HepG2 (cell line): ENCODE measurements at regions not wholly inside any gene's neighbourhood (a gene's known extent, or its start where the extent isn't known, plus 50 kb on each side); places are given as distances from the start of the nearest gene placed in this dataset.

ENCODE experiments used
- CREB1 ChIP-seq, 2 experiments: fragments of 450-650 bp in 1 of 2; IDR thresholded peaks; 2 replicates each; pipeline ENCODE4 v1.6.1; 2016 to 2017; ENCODE audit warnings: control low read depth in 1 of 2, mild to moderate bottlenecking in 1 of 2, missing compliant biosample characterization in 1 of 2, missing genetic modification characterization in 1 of 2
- KLF11 ChIP-seq: IDR thresholded peaks from 2 replicates; pipeline ENCODE4 v1.6.1; 2016; ENCODE audit warnings: missing compliant biosample characterization
- NR2F6 ChIP-seq, 2 experiments: IDR thresholded peaks; 2 replicates each; pipeline ENCODE4 v1.6.1; 2016; ENCODE audit warnings: antibody characterized with exemption in 1 of 2, mild to moderate bottlenecking in 1 of 2
- PCBP2 ChIP-seq: fragments of 200-400 bp; formaldehyde crosslinking; optimal IDR thresholded peaks from 2 replicates; pipeline ENCODE3; 2018; ENCODE audit warnings: low read length, low read depth; ENCODE audit not compliant: poor library complexity, severe bottlenecking
- POLR2AphosphoS2 ChIP-seq: IDR thresholded peaks from 2 replicates; pipeline ENCODE4 v1.6.1; 2011; ENCODE audit warnings: low read depth, low read length, improper control_type of control experiment
- SOX6 ChIP-seq, 2 experiments: fragments of 450-650 bp in 1 of 2; sonication (generic) in 1 of 2; formaldehyde crosslinking in 1 of 2; IDR thresholded peaks; 2 replicates each; pipeline versions ENCODE4 v1.4.0 to v1.6.1; 2017 to 2020; ENCODE audit warnings: antibody characterized with exemption in 1 of 2, mild to moderate bottlenecking in 1 of 2, missing genetic modification reagents in 1 of 2
- TBP ChIP-seq: sonication (generic); formaldehyde crosslinking; IDR thresholded peaks from 2 replicates; pipeline ENCODE4 v1.5.0; 2020; ENCODE audit warnings: missing genetic modification reagents
- ZC3H13 ChIP-seq: sonication (generic); formaldehyde crosslinking; IDR thresholded peaks from 2 replicates; pipeline ENCODE4 v1.8.1; 2023; ENCODE audit warnings: mild to moderate bottlenecking, missing genetic modification reagents, moderate library complexity
- ZFAT ChIP-seq: sonication (generic); formaldehyde crosslinking; conservative IDR thresholded peaks from 2 replicates; pipeline ENCODE4 v1.8.1; 2023; ENCODE audit warnings: missing genetic modification reagents, inconsistent platforms
- ZNF3 ChIP-seq: IDR thresholded peaks from 2 replicates; pipeline ENCODE4 v1.7.0; 2017; ENCODE audit warnings: inconsistent platforms
- ZNF747 ChIP-seq: sonication (generic); formaldehyde crosslinking; IDR thresholded peaks from 2 replicates; pipeline ENCODE4 v1.8.1; 2023; ENCODE audit warnings: missing genetic modification reagents, mild to moderate bottlenecking, borderline replicate concordance
- ZNF775 ChIP-seq: sonication (generic); formaldehyde crosslinking; IDR thresholded peaks from 2 replicates; pipeline ENCODE4 v1.4.0; 2020; ENCODE audit warnings: missing genetic modification reagents, mild to moderate bottlenecking, moderate library complexity, borderline replicate concordance
- ZSCAN20 ChIP-seq: sonication (generic); formaldehyde crosslinking; IDR thresholded peaks from 2 replicates; pipeline ENCODE4 v1.4.0; 2020; ENCODE audit warnings: missing genetic modification reagents, mild to moderate bottlenecking, borderline replicate concordance
- TF ChIP-seq, protein P1 (sequence below): sonication (generic); formaldehyde crosslinking; IDR thresholded peaks from 2 replicates; pipeline ENCODE4 v1.4.0; 2020; ENCODE audit warnings: missing genetic modification reagents
- TF ChIP-seq, protein P2 (sequence below): conservative IDR thresholded peaks from 2 replicates; pipeline ENCODE4 v1.6.1; 2018; ENCODE audit warnings: missing genetic modification reagents
- TF ChIP-seq, protein P3 (sequence below): sonication (generic); formaldehyde crosslinking; IDR thresholded peaks from 2 replicates; pipeline ENCODE4 v1.5.0; 2020; ENCODE audit warnings: missing genetic modification reagents, mild to moderate bottlenecking, borderline replicate concordance
- TF ChIP-seq, protein P4 (sequence below): sonication (generic); formaldehyde crosslinking; IDR thresholded peaks from 2 replicates; pipeline ENCODE4 v1.9.0; 2022; ENCODE audit warnings: missing genetic modification reagents, mild to moderate bottlenecking, borderline replicate concordance
- TF ChIP-seq, protein P5 (sequence below): sonication (generic); formaldehyde crosslinking; IDR thresholded peaks from 2 replicates; pipeline ENCODE4 v1.5.1; 2020; ENCODE audit warnings: mild to moderate bottlenecking, missing genetic modification reagents, borderline replicate concordance
- TF ChIP-seq, protein P6 (sequence below): sonication (generic); formaldehyde crosslinking; IDR thresholded peaks from 2 replicates; pipeline ENCODE4 v1.5.0; 2020; ENCODE audit warnings: missing genetic modification reagents, mild to moderate bottlenecking, borderline replicate concordance

DNA sequence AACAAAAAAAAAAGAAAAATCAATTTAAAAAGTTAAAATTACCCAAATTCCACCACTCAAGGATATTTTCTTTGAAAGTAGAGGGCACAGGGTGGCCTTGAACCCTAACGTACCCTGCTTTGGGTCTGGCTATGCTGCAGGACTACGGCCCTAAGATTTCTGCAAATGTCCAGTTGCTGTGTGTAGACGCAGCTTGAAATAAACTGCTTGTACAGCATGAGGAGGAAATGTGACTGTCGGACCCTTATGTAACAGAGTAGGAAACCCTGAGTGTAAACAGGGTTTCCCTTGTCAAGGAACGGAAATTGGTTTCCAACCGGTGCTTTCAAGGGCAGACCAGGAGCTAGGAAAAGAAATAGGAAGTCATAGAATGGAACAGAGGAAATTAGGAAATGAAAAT, 60.7 kb upstream of the SHLD1 start (continued):
- TF ChIP-seq, protein P1, sequence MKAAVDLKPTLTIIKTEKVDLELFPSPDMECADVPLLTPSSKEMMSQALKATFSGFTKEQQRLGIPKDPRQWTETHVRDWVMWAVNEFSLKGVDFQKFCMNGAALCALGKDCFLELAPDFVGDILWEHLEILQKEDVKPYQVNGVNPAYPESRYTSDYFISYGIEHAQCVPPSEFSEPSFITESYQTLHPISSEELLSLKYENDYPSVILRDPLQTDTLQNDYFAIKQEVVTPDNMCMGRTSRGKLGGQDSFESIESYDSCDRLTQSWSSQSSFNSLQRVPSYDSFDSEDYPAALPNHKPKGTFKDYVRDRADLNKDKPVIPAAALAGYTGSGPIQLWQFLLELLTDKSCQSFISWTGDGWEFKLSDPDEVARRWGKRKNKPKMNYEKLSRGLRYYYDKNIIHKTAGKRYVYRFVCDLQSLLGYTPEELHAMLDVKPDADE, result no peak
- TF ChIP-seq, protein P2, sequence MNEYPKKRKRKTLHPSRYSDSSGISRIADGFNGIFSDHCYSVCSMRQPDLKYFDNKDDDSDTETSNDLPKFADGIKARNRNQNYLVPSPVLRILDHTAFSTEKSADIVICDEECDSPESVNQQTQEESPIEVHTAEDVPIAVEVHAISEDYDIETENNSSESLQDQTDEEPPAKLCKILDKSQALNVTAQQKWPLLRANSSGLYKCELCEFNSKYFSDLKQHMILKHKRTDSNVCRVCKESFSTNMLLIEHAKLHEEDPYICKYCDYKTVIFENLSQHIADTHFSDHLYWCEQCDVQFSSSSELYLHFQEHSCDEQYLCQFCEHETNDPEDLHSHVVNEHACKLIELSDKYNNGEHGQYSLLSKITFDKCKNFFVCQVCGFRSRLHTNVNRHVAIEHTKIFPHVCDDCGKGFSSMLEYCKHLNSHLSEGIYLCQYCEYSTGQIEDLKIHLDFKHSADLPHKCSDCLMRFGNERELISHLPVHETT (CRISPR knock-in tag), result no peak
- TF ChIP-seq, protein P3, sequence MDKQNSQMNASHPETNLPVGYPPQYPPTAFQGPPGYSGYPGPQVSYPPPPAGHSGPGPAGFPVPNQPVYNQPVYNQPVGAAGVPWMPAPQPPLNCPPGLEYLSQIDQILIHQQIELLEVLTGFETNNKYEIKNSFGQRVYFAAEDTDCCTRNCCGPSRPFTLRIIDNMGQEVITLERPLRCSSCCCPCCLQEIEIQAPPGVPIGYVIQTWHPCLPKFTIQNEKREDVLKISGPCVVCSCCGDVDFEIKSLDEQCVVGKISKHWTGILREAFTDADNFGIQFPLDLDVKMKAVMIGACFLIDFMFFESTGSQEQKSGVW (CRISPR knock-in tag), result no peak
- TF ChIP-seq, protein P4, sequence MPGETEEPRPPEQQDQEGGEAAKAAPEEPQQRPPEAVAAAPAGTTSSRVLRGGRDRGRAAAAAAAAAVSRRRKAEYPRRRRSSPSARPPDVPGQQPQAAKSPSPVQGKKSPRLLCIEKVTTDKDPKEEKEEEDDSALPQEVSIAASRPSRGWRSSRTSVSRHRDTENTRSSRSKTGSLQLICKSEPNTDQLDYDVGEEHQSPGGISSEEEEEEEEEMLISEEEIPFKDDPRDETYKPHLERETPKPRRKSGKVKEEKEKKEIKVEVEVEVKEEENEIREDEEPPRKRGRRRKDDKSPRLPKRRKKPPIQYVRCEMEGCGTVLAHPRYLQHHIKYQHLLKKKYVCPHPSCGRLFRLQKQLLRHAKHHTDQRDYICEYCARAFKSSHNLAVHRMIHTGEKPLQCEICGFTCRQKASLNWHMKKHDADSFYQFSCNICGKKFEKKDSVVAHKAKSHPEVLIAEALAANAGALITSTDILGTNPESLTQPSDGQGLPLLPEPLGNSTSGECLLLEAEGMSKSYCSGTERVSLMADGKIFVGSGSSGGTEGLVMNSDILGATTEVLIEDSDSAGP (CRISPR knock-in tag), result no peak
- TF ChIP-seq KLF11 (CRISPR knock-in tag), result no peak
- TF ChIP-seq ZFAT (CRISPR knock-in tag), result no peak
- 0 out of 2 replicates have a peak, but pooled peaks have one; percentile 59 for TF ChIP-seq TBP (CRISPR knock-in tag)
- TF ChIP-seq CREB1 (IDR thresholded peaks at IDR 0.05), result no peak
- TF ChIP-seq CREB1 (CRISPR knock-in tag; IDR thresholded peaks at IDR 0.05), result no peak
- no peak for TF ChIP-seq SOX6 (IDR thresholded peaks at IDR 0.05)
- peak; percentile 53; the same call in 1 of the 2 replicates for TF ChIP-seq SOX6 (CRISPR knock-in tag; IDR thresholded peaks at IDR 0.05)
- TF ChIP-seq, protein P5, sequence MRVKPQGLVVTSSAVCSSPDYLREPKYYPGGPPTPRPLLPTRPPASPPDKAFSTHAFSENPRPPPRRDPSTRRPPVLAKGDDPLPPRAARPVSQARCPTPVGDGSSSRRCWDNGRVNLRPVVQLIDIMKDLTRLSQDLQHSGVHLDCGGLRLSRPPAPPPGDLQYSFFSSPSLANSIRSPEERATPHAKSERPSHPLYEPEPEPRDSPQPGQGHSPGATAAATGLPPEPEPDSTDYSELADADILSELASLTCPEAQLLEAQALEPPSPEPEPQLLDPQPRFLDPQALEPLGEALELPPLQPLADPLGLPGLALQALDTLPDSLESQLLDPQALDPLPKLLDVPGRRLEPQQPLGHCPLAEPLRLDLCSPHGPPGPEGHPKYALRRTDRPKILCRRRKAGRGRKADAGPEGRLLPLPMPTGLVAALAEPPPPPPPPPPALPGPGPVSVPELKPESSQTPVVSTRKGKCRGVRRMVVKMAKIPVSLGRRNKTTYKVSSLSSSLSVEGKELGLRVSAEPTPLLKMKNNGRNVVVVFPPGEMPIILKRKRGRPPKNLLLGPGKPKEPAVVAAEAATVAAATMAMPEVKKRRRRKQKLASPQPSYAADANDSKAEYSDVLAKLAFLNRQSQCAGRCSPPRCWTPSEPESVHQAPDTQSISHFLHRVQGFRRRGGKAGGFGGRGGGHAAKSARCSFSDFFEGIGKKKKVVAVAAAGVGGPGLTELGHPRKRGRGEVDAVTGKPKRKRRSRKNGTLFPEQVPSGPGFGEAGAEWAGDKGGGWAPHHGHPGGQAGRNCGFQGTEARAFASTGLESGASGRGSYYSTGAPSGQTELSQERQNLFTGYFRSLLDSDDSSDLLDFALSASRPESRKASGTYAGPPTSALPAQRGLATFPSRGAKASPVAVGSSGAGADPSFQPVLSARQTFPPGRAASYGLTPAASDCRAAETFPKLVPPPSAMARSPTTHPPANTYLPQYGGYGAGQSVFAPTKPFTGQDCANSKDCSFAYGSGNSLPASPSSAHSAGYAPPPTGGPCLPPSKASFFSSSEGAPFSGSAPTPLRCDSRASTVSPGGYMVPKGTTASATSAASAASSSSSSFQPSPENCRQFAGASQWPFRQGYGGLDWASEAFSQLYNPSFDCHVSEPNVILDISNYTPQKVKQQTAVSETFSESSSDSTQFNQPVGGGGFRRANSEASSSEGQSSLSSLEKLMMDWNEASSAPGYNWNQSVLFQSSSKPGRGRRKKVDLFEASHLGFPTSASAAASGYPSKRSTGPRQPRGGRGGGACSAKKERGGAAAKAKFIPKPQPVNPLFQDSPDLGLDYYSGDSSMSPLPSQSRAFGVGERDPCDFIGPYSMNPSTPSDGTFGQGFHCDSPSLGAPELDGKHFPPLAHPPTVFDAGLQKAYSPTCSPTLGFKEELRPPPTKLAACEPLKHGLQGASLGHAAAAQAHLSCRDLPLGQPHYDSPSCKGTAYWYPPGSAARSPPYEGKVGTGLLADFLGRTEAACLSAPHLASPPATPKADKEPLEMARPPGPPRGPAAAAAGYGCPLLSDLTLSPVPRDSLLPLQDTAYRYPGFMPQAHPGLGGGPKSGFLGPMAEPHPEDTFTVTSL (CRISPR knock-in tag), result peak; percentile 89; the same call in 1 of the 2 replicates
- TF ChIP-seq ZNF747 (CRISPR knock-in tag), result no peak
- TF ChIP-seq PCBP2, result no peak
- no peak for TF ChIP-seq POLR2AphosphoS2
- TF ChIP-seq NR2F6 (IDR thresholded peaks at IDR 0.05), result peak; percentile 24; the same call in 1 of the 2 replicates
- peak; percentile 73 for TF ChIP-seq NR2F6 (CRISPR knock-in tag; IDR thresholded peaks at IDR 0.05)
- TF ChIP-seq ZSCAN20 (CRISPR knock-in tag), result no peak
- no peak for TF ChIP-seq ZNF3 (CRISPR knock-in tag)
- TF ChIP-seq ZNF775 (CRISPR knock-in tag), result no peak
- TF ChIP-seq ZC3H13 (CRISPR knock-in tag), result no peak
- TF ChIP-seq, protein P6, sequence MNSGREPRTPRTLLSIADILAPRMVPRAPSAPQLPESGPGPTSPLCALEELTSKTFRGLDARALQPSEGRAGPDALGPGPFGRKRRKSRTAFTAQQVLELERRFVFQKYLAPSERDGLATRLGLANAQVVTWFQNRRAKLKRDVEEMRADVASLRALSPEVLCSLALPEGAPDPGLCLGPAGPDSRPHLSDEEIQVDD (CRISPR knock-in tag), result no peak
